Thoracic aorta (tissue), 2 donors: ENCODE measurements at regions not wholly inside any gene's neighbourhood (a gene's known extent, or its start where the extent isn't known, plus 50 kb on each side); places are given as distances from the start of the nearest gene placed in this dataset.

Source experiments
- ATAC-seq: fragments of 150-250 bp; one replicate; pipeline ENCODE4 v1.8.0; 2017; ENCODE audit warnings: low read depth; ENCODE audit not compliant: insufficient number of reproducible peaks, low FRiP score
- DNase-seq: peaks from one replicate; pipeline ENCODE4 v3.0.0-alpha.2; 2020; ENCODE audit warnings: low spot score
- H3K27ac ChIP-seq, 2 donors: fragments of 200-600 bp; sonication (generic); 1 replicate in 1 of 2; 2 replicates in 1 of 2; pipeline ENCODE4 v1.5.1; 2016; ENCODE audit warnings: mild to moderate bottlenecking in 2 of 2, moderate library complexity in 2 of 2
- H3K27me3 ChIP-seq: fragments of 200-600 bp; sonication (generic); replicated peaks from 2 replicates; pipeline ENCODE4 v1.6.0; 2016; ENCODE audit warnings: mild to moderate bottlenecking; ENCODE audit not compliant: insufficient read depth
- H3K36me3 ChIP-seq: fragments of 200-600 bp; sonication (generic); one replicate; pipeline ENCODE4 v1.5.1; 2016
- H3K4me1 ChIP-seq, 2 donors: fragments of 200-600 bp; sonication (generic); 1 replicate in 1 of 2; 2 replicates in 1 of 2; pipeline versions ENCODE4 v1.5.1 to v1.6.0; 2016; ENCODE audit warnings: low read depth in 2 of 2, mild to moderate bottlenecking in 1 of 2; ENCODE audit not compliant: control insufficient read depth in 1 of 2
- H3K4me3 ChIP-seq: fragments of 200-600 bp; sonication (generic); 2 replicates; pipeline ENCODE4 v1.5.1; 2016; ENCODE audit warnings: mild to moderate bottlenecking
- H3K9me3 ChIP-seq: fragments of 200-600 bp; sonication (generic); 2 replicates; pipeline ENCODE4 v1.5.1; 2016
- TF ChIP-seq, protein P1 (sequence below): fragments of 200-600 bp; sonication (generic); IDR thresholded peaks from one replicate; pipeline ENCODE4 v1.5.1; 2019; ENCODE audit warnings: antibody characterized with exemption

DNA sequence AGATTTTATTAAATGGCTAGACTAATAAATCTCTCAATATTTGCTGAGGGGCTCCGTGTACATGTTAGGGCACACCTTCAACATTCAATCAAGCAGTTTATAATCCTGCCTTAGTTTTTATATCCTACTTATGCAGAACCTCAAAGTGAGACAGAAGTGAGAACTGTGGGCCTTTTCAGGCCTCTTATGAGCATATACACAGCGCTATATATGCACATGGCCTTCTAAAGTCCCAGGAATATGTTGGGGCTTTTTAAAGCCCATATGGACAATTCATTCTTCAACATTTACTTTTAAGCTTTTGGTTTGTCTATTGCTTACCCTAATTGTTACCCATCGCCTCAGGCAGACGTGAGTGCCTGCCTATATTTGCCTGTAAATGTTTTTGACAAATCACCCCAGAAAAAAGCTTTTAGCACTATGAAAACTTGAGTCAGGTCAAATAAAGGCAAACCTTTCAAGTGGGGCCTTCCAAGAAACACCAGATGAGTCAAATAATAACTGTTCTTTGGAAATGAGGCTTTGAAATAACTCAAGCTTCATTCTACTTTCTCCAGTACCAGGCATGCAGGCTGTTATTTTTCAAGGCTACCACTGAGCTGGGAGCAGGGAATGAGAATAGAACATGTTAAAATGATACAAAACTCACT lies 58.2 kb downstream of the ESM1 start:
- Histone ChIP-seq H3K9me3 (peaks cover 14% of the 10 kb centered on the region), H3K4me3 (no peak overlapping the region), H3K4me1 (no peaks in the 10 kb centered on the region), H3K27ac (no peak overlapping the region), H3K36me3 (no peaks in the 10 kb centered on the region), H3K27me3 (no peaks in the 10 kb centered on the region)
- TF ChIP-seq, protein P1, sequence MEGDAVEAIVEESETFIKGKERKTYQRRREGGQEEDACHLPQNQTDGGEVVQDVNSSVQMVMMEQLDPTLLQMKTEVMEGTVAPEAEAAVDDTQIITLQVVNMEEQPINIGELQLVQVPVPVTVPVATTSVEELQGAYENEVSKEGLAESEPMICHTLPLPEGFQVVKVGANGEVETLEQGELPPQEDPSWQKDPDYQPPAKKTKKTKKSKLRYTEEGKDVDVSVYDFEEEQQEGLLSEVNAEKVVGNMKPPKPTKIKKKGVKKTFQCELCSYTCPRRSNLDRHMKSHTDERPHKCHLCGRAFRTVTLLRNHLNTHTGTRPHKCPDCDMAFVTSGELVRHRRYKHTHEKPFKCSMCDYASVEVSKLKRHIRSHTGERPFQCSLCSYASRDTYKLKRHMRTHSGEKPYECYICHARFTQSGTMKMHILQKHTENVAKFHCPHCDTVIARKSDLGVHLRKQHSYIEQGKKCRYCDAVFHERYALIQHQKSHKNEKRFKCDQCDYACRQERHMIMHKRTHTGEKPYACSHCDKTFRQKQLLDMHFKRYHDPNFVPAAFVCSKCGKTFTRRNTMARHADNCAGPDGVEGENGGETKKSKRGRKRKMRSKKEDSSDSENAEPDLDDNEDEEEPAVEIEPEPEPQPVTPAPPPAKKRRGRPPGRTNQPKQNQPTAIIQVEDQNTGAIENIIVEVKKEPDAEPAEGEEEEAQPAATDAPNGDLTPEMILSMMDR, result no peak
- ATAC-seq (no peak), DNase-seq (no peak)

DNA sequence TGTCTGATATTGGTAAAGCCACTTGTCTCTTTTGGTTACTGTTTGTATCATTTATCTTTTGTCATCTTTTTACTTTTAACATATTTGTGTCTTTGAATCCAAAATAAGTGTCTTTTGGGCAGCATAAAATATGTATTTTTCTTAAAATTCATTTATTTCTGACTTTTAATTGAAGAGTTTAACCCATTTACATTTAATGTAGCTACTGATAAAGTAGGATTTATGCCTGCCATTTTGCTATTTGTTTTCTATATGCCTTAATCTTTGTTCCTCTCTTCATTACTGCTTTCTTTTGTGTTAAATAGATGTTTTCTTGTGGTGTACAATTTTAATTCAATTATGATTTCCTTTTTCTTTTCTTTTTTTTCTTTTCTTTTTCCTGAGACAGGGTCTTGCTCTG lies 60.9 kb downstream of the ESM1 start:
- H3K36me3 ChIP-seq, result no peaks in the 10 kb centered on the region
- no peak for ATAC-seq
- H3K4me1 ChIP-seq, result no peaks in the 10 kb centered on the region
- DNase-seq, result no peak
- H3K27ac ChIP-seq, result no peak overlapping the region
- H3K27me3 ChIP-seq, result no peaks in the 10 kb centered on the region
- H3K9me3 ChIP-seq, result peaks cover 14% of the 10 kb centered on the region
- no peak overlapping the region for H3K4me3 ChIP-seq
- TF ChIP-seq, protein P1, result no peak

DNA sequence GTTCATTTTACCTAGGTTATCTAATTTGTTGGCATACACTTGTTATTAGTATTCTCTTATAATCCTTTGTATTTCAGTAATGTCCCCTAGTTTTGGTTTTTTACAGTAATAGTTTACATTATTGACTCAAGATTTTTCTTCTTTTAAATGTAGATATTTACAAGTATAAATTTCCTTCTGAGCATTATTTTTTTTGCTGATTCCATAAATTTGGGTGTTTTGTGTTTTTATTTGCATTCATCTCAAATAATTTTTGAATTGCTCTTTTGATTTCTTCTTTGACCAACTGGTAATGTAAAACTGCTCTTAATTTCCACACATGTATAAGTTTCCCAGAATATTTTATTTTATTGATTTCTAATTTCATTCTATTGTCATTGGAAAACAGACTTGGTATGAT lies 68.1 kb downstream of the ESM1 start:
- Histone ChIP-seq H3K4me3 (no peak overlapping the region), H3K36me3 (no peaks in the 10 kb centered on the region)
- no peak for ATAC-seq

DNA sequence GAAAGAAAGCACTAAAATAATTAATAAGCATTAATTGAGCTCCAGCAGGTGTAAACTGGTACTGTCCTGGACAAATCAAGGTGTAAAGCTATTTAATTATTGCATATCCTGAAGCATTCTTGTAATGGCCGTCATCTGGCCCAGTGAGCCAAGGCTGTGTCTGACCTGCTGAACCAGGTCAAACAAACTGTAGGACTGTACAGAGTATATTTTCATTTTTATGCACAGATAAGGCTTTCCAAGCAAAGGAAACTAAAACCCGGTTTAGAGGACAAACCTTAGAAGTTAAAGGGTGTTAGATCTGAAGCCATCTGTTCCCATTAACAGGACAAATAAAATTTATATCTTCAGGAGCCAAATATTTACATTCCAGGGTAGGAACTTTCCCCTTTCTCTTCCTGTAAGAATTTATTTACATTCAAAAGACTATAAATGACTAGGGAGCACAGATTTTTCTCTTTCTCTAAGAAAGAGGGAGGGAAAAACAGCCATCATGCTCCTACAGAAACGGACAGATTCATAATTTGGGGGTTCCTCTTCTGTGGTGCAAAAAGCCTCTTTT lies 69.8 kb downstream of the ESM1 start:
- no peak overlapping the region for H3K27ac ChIP-seq
- H3K9me3 ChIP-seq, result no peaks in the 10 kb centered on the region
- ATAC-seq (no peak), DNase-seq (no peak)
- H3K36me3 ChIP-seq, result no peaks in the 10 kb centered on the region
- TF ChIP-seq, protein P1, result no peak
- no peak overlapping the region for H3K4me3 ChIP-seq
- peaks cover 0 to 9% of the 10 kb centered on the region in 2 donors for H3K4me1 ChIP-seq
- H3K27me3 ChIP-seq, result no peaks in the 10 kb centered on the region

More for the DNA sequence above, 68.1 kb downstream of the ESM1 start:
- no peaks in the 10 kb centered on the region for H3K27me3 ChIP-seq
- no peaks in the 10 kb centered on the region for H3K4me1 ChIP-seq
- TF ChIP-seq, protein P1, result no peak
- DNase-seq, result no peak
- no peaks in the 10 kb centered on the region for H3K9me3 ChIP-seq
- H3K27ac ChIP-seq, result no peak overlapping the region

DNA sequence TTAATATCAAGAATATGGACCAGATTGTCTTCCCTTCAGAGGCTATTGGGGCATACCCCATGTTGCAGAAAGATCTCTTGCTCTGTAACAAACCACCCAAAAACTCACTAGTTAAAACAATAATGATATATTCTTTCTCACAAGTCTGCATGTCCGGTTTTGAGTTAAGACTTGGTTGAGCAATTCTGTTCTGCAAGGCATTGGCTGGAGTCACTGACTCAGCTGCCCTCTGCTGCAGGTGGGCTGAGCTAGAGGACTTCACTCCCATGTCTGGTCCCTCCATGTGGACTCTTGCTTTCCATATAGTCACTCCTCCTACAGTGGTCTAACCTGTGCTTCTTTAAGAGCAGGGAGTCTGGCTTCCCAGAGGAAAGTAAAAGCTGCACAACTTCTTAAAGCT lies 73.4 kb downstream of the ESM1 start:
- TF ChIP-seq, protein P1, result no peak
- Histone ChIP-seq H3K36me3 (no peaks in the 10 kb centered on the region), H3K4me1 (peaks cover 0 to 9% of the 10 kb centered on the region in 2 donors), H3K27ac (no peak overlapping the region), H3K27me3 (no peaks in the 10 kb centered on the region), H3K4me3 (no peak overlapping the region), H3K9me3 (no peaks in the 10 kb centered on the region)
- DNase-seq, result no peak
- ATAC-seq, result no peak
